ENCODE measurements at regions not wholly inside any gene's neighbourhood (a gene's known extent, or its start where the extent isn't known, plus 50 kb on each side); places are given as distances from the start of the nearest gene placed in this dataset.
"Not testable (repeated sequence)": the region's sequence is repeated elsewhere in the genome, so short reads cannot be mapped to it uniquely, and the experiment has no call there.

DNA sequence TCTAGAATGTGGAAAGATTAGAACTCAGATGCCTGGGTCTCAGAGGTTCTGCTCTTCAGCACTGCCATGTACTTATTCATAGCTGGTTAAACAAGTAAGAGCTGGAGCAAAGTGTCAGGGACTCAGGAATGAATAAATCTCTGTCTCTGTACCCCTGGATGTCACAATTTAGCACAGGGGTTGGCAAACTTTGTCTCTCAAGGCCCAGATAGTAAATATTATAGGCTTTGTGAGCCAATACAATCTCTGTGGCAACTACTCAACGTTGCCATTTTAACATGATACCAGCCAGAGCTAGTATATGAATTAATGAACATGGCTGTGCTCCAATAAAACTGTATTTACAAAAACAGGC lies 220.3 kb upstream of the MON1B start:
- no peak for DNase-seq (ENCODE audit: low read depth)

DNA sequence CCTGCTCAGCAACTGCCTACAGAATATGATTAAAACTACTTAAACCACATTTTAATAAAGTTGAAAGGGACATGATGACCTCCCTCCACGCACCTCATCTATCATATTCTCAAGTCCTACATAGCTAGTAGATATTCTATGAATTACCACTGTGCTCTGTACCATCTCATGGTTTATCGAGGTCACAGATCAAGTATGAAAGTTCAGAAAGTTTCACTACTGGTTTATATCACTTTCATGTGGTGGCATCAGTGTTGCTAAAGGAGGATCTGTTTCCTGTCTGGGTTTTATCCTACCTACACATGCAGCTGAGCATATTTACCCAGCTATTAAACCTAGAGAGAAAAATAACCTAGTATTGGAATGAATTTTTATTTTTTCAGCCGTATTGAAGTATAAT lies 214.9 kb upstream of the MON1B start:
- DNase-seq (ENCODE audit: low read depth) = no peak

DNA sequence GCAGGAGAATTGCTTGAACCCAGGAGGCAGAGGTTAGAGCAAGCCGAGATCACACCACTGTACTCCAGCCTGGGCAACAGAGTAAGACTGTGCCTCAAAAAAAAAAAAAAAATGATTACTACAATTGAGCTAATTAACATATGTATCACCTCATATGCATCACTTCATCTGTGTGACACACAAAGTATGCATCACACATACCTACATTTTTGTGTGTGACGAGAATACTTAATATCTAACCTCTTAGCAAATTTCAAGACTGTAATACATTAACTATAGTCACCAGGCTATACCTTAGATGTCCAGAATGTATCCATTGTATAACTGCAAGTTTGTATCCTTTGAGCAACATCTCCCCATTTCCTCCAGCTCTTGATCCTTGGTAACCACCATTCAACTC lies 214.2 kb upstream of the MON1B start:
- no peak for DNase-seq (ENCODE audit: low read depth)

DNA sequence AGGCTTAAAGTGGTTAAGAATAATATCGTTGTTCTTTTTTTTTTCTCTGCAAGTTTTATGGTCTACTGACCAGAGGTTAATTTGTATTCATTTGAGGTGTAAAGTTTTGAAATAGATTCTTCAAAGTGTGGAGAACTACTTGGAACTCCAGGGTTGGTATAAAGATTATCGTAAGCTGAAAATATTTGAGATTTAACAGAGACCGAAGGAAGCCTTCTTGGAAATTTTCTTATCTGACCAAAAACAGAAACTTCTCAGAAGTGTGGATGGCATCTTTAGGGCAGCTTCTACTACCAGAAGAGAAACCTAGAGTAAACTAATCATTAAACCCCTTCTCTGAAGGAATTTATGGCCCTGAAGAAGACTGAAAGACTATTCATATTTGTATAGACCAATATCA lies 206.8 kb upstream of the MON1B start:
- no peak for DNase-seq (ENCODE audit: low read depth)

DNA sequence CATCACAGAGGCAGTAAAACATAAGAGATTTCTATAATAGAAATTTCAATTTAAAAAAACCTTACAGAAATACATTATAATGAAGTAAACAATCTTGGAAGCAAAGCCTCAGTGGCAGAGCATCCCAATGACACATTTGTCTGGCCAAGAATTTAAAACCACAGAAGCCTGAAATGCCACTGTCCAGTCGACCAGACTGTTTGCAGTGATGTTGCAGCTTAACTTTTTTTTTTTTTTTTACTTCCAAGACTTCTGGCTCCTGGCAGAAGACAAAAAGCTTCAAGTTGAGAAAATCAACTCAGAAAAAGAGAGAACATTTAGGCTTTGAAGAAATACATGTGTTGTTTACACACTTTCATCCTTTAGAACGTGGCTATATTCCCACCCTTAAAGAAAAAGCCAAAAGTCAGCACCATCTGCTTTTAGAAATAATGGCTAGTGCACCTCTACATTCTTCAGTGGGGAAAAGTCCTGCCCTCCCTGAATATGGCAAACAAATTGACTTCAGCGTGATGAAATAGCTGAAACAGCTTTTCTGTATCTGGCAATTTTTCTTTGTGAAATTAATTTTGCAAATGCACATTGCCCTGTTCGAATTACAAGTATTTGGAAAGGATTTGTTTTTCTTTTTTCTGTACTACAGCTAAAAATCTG lies 205.5 kb upstream of the MON1B start:
- DNase-seq (ENCODE audit: low read depth) = no peak

DNA sequence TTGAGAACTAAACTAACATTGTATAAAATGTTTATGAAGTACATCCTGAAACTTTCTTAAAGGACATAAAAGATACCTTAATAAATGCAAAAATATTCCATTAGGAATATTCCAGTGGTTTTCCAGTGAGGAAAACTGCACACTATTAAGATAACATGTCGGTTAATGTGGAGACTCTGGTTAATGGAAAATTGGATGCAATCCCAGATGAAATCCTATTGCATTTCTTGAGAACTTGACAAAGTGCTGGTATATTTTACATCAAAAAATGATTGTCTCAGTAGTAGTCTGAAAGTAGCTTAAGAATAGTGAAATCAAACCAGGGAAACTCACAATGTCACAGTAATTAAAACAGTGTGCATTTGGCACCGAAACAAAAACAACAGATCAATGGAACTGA lies 202.5 kb upstream of the MON1B start:
- no peak for DNase-seq (ENCODE audit: low read depth)

DNA sequence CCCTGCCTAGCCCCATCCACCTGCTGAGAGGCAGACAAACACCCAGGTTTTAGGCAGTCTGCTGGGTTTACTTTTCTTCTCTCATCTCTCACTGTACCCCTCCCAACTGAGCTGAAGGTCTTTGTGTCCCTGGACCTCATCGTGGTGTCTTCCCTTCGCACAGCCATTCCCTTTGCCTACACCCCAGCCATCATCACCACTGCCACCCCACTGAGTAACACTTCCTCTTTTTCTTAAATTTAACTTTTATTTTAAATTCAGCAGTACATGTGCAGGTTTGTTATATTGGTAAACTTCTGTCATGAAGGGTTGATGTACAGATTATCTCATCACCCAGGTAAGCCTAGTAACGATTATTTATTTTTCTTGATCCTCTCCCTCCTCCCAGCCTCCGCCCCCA lies 188.3 kb upstream of the MON1B start:
- DNase-seq (ENCODE audit: low read depth) = no peak

DNA sequence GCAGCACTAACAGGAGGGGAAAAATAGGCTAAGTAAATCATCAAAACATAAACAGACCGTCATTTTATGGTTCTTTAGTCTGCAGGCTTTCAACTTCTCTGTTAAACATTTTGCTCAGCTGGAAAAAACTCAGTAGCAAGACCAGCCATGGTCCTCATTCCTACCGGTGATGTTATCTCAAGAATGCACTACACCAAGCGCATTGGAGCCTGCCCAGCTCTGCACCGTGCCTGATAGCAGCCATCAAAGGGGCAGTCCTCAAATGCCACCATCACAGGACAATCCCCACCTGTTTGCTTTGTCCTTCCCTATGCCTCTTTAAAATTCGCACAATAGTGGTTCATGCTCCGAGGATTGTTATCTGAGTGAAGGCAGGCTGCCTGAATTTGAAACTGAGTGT lies 181.5 kb upstream of the MON1B start:
- DNase-seq (ENCODE audit: low read depth) = no peak

DNA sequence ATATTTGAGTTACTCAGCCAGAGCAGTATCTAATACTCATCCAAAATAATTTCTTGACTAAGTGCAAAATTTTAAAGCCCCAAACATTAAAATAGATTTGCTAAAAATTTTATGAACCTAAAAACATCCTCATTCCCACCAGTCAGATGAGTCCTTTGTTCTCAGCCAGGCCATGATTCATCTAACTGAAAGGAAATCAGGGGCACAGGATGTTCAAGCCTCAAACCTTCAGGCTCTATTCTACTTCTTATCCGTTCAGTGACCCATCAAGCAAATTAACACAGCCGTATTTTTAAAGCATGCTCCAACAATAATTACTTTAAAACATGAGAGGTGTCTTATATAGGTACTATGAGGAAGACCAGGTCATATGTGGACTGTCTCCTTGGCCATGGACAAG lies 176.5 kb upstream of the MON1B start:
- no peak for DNase-seq (ENCODE audit: low read depth)

DNA sequence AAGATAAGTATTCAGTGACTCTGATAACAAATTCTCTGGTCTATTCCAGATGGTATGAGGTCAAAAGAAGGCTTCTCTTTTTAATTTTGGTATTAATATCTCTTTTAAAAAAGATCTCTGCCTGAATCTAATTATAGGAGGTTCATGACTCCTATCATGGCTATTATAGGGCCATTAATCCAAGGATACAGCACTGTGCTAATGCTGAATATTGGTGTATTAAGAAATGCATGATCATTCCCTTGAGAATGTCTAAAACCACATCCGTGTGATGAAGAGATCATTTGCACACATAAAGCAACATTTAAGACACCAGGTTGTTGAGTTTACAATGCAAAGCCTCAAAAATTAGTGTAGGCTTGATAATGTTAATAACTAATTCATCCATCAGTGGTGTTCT lies 160.4 kb upstream of the MON1B start:
- no peak for DNase-seq (ENCODE audit: low read depth)

DNA sequence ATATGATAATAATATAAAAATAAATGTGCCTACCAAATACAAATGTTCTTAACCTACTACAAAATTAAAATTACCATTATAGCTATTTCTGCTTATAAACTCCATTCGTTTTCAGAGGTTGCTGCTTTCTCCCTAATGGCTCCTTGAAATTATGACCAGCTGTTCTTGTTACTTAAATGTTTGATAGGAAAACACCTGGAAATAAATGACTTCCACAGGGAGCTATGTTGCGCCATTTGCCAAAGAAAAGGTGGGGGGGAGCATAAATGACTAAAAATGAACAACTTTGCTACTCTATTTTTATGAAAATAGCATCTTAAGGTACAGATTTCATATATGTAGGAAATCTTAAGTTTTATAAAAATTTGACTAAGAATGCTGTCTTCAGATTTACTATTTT lies 157.5 kb upstream of the MON1B start:
- no peak for DNase-seq (ENCODE audit: low read depth)

DNA sequence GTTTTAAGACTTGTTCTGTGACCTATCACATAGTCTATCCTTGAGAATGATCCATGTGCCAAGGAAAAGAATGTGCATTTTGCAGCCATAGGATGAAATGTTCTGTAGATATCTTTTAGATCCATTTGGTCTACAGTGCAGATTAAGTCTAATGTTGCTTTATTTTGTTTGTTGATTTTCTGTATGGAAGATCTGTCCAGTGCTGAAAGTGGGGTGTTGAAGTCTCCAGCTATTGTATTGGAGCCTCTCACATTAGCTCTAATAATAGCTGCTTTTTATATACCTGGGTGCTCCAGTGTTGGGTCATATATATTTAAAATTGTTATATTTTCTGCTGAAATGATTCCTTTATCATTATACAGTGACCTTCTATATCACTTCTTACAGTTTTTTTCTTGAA lies 155.6 kb upstream of the MON1B start:
- no peak for DNase-seq (ENCODE audit: low read depth)

DNA sequence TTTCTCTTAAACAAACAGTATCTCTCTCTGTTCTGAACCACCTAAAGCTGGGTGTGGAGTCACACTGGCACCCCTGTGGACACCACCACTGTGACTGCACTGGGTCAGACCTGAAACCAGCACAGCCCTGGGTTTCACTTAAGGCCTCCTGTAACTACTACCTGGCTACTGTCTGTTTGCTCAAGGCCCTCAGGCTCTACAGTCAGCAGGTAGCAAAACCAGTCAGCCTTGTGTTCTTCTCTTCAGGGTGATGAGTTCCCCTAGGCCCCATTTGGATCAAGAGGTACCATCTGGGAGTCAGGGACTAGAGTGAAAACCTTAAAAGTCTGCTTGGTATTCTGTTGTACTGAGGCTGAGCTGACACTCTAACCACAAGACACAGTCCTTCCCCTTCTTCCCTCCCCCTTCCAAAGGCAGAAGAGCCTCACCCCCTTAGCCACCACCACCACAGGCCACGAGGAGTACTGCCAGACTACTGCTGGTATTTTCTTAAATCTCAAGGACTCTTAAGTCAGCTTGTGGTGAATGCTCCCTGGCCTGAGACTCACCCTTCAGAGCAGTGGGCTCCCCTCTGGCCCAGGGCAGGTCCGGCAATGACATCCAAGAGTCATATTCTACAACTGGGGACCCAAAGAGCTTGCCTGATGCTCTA lies 153.2 kb upstream of the MON1B start:
- no peak for DNase-seq (ENCODE audit: low read depth)

DNA sequence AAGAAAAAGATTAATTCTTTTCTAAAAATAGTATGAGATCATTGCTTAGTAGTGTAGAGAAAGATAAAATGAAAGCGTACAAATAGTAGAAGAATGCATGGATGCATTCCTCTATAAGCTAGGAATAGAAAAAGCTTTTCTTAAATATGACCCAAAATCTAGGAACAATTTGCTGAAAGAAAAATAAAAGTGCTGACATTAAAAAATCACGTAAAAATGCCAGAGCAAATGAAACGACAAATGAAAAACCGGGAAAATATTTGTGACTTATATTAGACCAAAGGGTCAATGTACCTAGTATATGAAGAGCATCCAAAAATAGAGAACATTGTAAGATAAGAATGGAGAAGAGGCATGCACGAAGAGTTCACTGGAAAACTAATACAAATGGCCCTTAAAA lies 149.5 kb upstream of the MON1B start:
- no peak for DNase-seq (ENCODE audit: low read depth)

DNA sequence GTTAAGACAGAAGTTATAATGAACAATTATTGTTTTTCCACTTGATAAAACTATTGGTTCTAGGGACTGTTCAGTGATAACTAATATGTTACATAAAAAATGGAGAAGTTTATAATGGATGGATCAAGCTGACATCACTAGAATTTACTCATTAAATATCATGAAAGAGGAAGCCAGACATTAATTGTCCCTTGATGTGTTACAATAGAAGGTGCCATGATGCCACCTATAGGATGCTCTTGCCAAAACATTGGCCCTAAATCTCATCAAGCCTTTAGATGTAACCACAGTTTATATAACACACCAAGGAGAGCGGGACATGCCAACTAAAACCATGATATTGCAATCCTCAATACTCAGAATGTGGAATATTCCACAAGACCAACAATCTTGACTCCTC lies 147.9 kb upstream of the MON1B start:
- DNase-seq (ENCODE audit: low read depth) = peak; percentile 24

DNA sequence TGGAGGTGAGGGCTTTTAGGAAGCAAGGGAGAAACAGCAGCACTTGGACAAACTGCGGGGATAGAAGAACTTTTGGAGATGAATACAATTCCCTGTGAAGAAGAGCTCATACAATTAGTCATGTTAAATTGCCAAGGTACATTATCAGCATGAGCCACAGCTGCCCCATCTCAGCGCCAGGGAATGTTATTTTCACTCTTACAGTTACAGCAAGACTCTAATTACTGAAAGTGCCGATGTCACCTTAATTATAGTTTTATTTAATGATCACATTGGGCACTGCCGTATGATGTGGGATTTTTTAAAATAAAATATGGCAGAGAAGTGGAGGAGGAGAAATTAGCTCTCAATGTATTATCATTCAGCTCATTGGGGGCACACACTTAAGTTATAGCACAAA lies 144.8 kb upstream of the MON1B start:
- DNase-seq (ENCODE audit: low read depth) = no peak

DNA sequence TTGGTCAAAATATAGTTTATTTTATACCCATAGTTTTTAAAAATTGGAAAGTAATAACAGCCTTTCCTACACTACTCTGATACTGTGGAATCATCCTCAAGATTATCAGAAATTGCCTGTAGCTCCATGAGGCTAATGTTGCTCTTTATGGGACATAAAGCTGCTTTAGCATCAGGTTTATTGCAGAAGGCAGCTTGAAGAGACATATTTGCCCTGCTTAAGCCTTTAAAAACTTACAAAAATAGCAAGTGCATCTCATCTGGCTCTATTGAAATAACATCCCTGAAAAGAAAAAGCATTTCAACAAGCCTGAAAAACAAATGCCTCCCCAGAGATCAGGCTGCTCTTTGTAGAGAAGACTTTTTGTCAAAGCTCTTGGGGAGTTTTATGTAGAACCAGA lies 142.9 kb upstream of the MON1B start:
- no peak for DNase-seq (ENCODE audit: low read depth)

DNA sequence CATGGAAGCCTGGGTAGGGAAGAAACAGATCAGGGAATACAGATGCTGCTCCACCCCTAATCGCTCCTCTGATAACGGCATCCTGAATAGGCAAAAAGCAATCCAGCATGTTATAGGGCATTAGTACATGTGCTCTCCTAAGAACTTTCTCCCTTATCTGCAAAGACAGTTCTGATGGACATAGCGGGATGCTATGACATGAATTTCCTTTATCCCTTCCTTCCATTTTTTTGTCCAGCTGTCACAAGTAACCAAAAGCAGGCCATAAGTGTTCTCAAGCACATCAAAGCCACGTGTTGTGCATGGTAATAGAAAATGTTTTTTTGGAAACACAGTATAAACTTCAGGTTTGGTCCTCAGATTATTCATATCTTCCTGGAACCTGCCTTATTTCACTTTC lies 141.4 kb upstream of the MON1B start:
- no peak for DNase-seq (ENCODE audit: low read depth)

DNA sequence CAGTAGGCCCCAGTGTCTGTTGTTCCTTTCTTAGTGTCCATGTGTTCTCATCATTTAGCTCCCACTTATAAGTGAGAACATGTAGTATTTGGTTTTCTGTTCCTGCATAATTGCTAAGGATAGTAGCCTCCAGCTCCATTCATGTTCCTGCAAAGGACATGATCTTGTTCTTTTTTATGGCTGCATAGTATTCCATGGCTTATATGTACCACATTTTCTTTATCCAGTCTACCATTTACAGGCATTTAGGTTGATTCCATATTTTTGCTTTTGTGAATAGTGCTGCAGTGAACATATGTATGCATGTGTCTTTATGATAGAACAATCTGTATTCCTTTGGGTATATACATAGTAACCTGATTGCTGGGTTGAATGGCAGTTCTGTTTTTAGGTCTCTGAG lies 134.4 kb upstream of the MON1B start:
- DNase-seq (ENCODE audit: low read depth) = not testable (repeated sequence)

DNA sequence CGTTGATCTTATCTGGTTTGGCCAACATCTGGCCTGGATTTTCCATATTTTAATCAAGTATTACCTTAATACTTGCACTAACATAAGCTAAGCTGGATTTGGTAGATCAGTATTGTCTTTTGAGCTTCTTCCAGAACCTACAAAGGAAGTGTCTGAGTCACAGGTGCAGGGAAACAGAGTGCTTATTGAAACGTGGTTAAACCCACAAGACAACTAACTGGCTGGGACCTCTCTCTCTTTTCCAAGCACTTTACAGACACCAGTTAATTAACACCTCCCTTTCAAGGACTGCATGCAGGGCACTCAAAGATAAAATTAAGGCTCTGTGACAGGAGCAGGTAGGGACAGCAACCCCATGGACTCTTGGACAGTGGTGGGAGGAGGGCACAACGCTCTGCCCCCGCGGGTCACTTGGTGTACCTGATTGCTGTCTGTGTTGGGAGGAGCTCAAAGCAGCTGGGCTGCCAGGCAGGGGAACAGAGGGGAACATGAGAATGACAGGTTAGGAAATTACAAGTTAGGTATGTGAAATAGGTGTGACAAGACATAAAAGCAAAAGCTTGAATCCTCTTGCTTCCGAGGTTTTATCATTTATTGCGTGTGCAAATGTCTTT lies 133.7 kb upstream of the MON1B start:
- no peak for DNase-seq (ENCODE audit: low read depth)

DNA sequence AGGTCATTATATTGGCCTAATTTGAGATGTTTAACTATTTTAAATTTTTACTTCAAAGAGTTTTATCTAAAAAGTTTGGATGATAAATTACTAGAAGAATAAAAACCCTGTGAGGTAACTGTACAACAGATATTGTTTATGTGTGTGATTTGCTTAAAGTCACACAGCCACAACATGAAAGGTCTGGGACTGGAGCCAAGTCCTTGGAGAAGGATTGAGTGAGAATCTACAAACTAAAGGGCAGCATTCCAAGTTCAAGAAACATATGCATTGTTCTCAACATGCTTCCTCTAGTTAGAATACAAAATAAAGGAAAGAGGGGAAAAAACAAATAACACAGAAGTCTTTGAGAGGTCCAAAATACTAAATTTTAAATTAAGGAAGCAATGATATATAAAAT lies 131.5 kb upstream of the MON1B start:
- DNase-seq (ENCODE audit: low read depth) = peak; percentile 1

DNA sequence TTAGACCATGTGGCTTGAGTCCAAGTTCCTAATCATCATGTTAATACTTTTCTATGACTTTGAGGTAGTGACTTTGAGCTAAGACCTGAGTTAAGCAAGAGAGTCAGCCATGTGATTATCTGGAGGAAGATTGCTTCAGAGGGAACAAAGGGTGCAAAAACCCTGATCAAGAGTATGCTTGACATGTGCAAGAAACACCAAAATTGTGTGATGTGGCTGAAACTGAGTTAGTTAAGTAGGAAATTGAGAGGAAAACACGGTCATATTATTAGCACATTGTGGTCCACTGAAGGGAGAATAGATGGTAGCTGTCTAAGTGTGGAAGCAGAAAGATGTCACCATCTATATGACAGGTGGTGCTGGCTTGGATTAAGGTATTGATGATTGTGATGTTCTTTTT lies 130.4 kb upstream of the MON1B start:
- DNase-seq (ENCODE audit: low read depth) = no peak

DNA sequence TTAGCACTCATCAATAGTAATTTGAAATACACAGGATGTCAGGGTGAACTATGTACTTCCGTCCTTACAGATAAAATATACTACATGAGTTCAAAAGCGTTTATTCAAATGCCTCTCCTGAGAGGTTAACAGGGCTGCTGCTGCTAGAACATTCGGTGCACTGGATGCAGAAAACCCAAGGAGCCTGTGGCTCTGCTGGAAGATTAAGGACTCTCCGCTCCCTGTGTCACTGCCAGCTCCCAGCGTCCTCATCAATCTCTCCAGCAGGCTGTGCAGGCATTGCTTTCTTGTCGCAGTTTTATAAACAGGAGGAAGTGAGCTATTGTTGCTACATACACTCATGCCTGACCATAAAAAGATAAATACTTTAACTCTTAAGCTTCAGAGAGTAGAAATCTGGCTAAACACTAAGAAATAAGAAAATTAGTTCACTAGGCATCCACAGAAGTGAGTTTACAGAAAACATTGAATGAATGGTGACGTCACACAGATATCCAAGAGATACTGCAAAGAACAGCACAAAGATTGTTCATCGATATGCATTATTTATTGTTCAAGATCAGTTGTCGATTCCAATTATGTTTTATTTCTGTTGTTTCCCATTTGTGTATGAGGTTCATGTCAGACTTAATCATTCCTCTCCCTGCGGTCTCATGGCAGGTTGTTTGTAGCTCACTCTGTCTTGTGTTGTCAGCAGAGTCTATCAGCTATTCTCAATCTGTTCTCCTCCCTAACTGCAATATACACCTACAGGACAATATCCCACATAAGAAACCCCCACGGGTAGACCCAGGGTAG lies 127.9 kb upstream of the MON1B start:
- no peak for DNase-seq (ENCODE audit: low read depth)
